ENCODE measurements at regions not wholly inside any gene's neighbourhood (a gene's known extent, or its start where the extent isn't known, plus 50 kb on each side); places are given as distances from the start of the nearest gene placed in this dataset.

- Histone ChIP-seq H4K20me1 (ENCODE audit: insufficient read depth) (no peaks in the 10 kb centered on the region), H3F3A (ENCODE audit: insufficient read depth, low read depth) (no peaks in the 10 kb centered on the region), H3K4me3 (no peak overlapping the region), H3K36me3 (ENCODE audit: low read depth) (no peaks in the 10 kb centered on the region), H3K4me2 (no peak overlapping the region), H3K9me3 (ENCODE audit: insufficient read depth, low read depth) (no peaks in the 10 kb centered on the region; the same call in 1 of the 2 replicates), H3K27me3 (ENCODE audit: insufficient read depth, low read depth) (no peaks in the 10 kb centered on the region), H3K4me1 (replicated peaks; ENCODE audit: insufficient read depth) (no peaks in the 10 kb centered on the region), H3K27ac (no peak overlapping the region), H2AFZ (no peak overlapping the region), H3K9me2 (ENCODE audit: insufficient read depth) (no peaks in the 10 kb centered on the region), H3K79me2 (ENCODE audit: low read depth) (no peaks in the 10 kb centered on the region)
- ChIA-PET CTCF (no interaction called here), POLR2A (ENCODE audit: unreplicated experiment) (no interaction called here)
- intact Hi-C loops (cut with micrococcal nuclease; ENCODE audit: unreplicated experiment): no loop called here
- DNase-seq: no peak
- no TSS peak for BruUV-seq (replicated peaks)
- no peak for TF ChIP-seq EZH2 (IDR thresholded peaks at IDR 0.05; ENCODE audit: low read depth)
- TF ChIP-seq, protein P1, sequence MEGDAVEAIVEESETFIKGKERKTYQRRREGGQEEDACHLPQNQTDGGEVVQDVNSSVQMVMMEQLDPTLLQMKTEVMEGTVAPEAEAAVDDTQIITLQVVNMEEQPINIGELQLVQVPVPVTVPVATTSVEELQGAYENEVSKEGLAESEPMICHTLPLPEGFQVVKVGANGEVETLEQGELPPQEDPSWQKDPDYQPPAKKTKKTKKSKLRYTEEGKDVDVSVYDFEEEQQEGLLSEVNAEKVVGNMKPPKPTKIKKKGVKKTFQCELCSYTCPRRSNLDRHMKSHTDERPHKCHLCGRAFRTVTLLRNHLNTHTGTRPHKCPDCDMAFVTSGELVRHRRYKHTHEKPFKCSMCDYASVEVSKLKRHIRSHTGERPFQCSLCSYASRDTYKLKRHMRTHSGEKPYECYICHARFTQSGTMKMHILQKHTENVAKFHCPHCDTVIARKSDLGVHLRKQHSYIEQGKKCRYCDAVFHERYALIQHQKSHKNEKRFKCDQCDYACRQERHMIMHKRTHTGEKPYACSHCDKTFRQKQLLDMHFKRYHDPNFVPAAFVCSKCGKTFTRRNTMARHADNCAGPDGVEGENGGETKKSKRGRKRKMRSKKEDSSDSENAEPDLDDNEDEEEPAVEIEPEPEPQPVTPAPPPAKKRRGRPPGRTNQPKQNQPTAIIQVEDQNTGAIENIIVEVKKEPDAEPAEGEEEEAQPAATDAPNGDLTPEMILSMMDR (conservative IDR thresholded peaks at IDR 0.05): no peak
Observed at GRCh38 chr7:111663771-111664170, 101.5 kb upstream of the IMMP2L start.

GRCh38 chr7:111662386-111662785 is 100.1 kb upstream of the IMMP2L start:
- no peak overlapping the region for H3K4me2 ChIP-seq
- no peaks in the 10 kb centered on the region for H3K36me3 ChIP-seq (ENCODE audit: low read depth)
- no peak overlapping the region for H3K27ac ChIP-seq
- H2AFZ ChIP-seq: no peak overlapping the region
- BruUV-seq (replicated peaks): no TSS peak
- ChIA-PET CTCF (no interaction called here), POLR2A (ENCODE audit: unreplicated experiment) (no interaction called here)
- no peaks in the 10 kb centered on the region for H3K27me3 ChIP-seq (ENCODE audit: insufficient read depth, low read depth)
- DNase-seq: no peak
- H3K79me2 ChIP-seq (ENCODE audit: low read depth): no peaks in the 10 kb centered on the region
- intact Hi-C loops (cut with micrococcal nuclease; ENCODE audit: unreplicated experiment): no loop called here
- H3F3A ChIP-seq (ENCODE audit: insufficient read depth, low read depth): no peaks in the 10 kb centered on the region
- no peaks in the 10 kb centered on the region for H3K4me1 ChIP-seq (replicated peaks; ENCODE audit: insufficient read depth)
- H3K9me2 ChIP-seq (ENCODE audit: insufficient read depth): no peaks in the 10 kb centered on the region
- H4K20me1 ChIP-seq (ENCODE audit: insufficient read depth): no peaks in the 10 kb centered on the region
- TF ChIP-seq, protein P1 (conservative IDR thresholded peaks at IDR 0.05): no peak
- TF ChIP-seq EZH2 (IDR thresholded peaks at IDR 0.05; ENCODE audit: low read depth): no peak
- H3K9me3 ChIP-seq (ENCODE audit: insufficient read depth, low read depth): no peaks in the 10 kb centered on the region; the same call in 1 of the 2 replicates
- no peak overlapping the region for H3K4me3 ChIP-seq

DNA sequence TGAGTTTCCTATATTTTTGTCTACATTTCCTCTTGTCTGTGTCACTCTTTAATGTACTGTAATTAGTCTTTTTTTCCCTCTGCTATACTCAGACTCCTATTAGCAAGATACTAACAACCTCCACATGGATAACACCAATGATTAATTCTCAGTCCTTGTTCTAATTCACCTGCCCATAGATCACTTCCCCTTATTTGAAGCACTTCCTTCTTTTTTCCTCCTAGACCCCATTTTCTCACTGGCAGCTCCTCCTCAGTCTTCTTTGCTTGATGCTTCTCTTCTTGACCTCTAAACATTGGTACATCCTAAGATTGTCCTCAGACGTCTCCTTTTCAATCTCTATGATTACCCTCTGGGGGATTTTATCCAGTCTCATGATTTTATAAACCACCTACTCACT is 98.2 kb upstream of the IMMP2L start:
- H3K4me1 ChIP-seq (replicated peaks; ENCODE audit: insufficient read depth): no peaks in the 10 kb centered on the region
- no peak overlapping the region for H2AFZ ChIP-seq
- BruUV-seq (replicated peaks): no TSS peak
- CTCF ChIA-PET: no interaction called here
- no peak overlapping the region for H3K4me2 ChIP-seq
- H3K9me2 ChIP-seq (ENCODE audit: insufficient read depth): no peaks in the 10 kb centered on the region
- H3K36me3 ChIP-seq (ENCODE audit: low read depth): no peaks in the 10 kb centered on the region
- H3K27ac ChIP-seq: no peak overlapping the region
- TF ChIP-seq, protein P1 (conservative IDR thresholded peaks at IDR 0.05): no peak
- no peak for TF ChIP-seq EZH2 (IDR thresholded peaks at IDR 0.05; ENCODE audit: low read depth)
- H3F3A ChIP-seq (ENCODE audit: insufficient read depth, low read depth): no peaks in the 10 kb centered on the region
- intact Hi-C loops (cut with micrococcal nuclease; ENCODE audit: unreplicated experiment): no loop called here
- no peaks in the 10 kb centered on the region for H3K79me2 ChIP-seq (ENCODE audit: low read depth)
- no peak for DNase-seq
- H3K4me3 ChIP-seq: no peak overlapping the region
- no peaks in the 10 kb centered on the region for H4K20me1 ChIP-seq (ENCODE audit: insufficient read depth)
- H3K27me3 ChIP-seq (ENCODE audit: insufficient read depth, low read depth): no peaks in the 10 kb centered on the region
- H3K9me3 ChIP-seq (ENCODE audit: insufficient read depth, low read depth): no peaks in the 10 kb centered on the region; the same call in 1 of the 2 replicates
- POLR2A ChIA-PET (ENCODE audit: unreplicated experiment): no interaction called here

Data from PC-9 (cell line).